H1 (cell line): ENCODE measurements at regions not wholly inside any gene's neighbourhood (a gene's known extent, or its start where the extent isn't known, plus 50 kb on each side); places are given as distances from the start of the nearest gene placed in this dataset.

Experiments used
- EZH2 ChIP-seq: fragments of 200-600 bp; sonication (generic); IDR thresholded peaks from 2 replicates; pipeline ENCODE4 v1.7.1; 2012; ENCODE audit warnings: low read depth, mild to moderate bottlenecking, moderate library complexity, low read length, inconsistent platforms; ENCODE audit not compliant: severe bottlenecking
- MAFK ChIP-seq: IDR thresholded peaks from 2 replicates; pipeline ENCODE4 v1.6.1; 2012; ENCODE audit warnings: low read depth, mild to moderate bottlenecking, improper control_type of control experiment, low read length
- RFX5 ChIP-seq: IDR thresholded peaks from 2 replicates; pipeline ENCODE4 v1.6.1; 2011; ENCODE audit warnings: low read depth, low read length, improper control_type of control experiment, borderline replicate concordance
- TF ChIP-seq, protein P1 (sequence below): IDR thresholded peaks from 2 replicates; pipeline ENCODE4 v1.6.1; 2012; ENCODE audit warnings: inconsistent platforms

DNA sequence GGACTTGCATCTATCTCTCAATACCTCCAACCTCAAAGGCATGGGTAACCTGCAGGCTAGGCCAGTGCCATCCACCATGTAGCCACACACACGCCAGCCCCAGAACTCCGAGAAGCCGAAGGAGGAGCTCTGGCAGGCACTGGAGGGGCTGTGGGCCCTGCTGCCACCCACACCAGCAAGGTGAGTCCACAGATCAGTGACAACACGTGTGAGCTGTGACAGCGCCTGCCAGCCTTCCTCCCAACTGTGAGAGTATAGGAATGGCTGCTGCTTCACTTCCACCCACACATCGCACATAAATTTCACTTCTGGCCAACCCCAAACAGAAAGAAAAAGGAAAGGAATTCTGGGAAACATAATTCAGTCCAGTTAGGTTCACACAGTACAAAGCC, 422.6 kb downstream of the BCOR start (continued):
- TF ChIP-seq MAFK (no peak), RFX5 (no peak), EZH2 (no peak)
- TF ChIP-seq, protein P1, sequence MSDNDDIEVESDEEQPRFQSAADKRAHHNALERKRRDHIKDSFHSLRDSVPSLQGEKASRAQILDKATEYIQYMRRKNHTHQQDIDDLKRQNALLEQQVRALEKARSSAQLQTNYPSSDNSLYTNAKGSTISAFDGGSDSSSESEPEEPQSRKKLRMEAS, result no peak
